ENCODE measurements at regions not wholly inside any gene's neighbourhood (a gene's known extent, or its start where the extent isn't known, plus 50 kb on each side); places are given as distances from the start of the nearest gene placed in this dataset.

DNA sequence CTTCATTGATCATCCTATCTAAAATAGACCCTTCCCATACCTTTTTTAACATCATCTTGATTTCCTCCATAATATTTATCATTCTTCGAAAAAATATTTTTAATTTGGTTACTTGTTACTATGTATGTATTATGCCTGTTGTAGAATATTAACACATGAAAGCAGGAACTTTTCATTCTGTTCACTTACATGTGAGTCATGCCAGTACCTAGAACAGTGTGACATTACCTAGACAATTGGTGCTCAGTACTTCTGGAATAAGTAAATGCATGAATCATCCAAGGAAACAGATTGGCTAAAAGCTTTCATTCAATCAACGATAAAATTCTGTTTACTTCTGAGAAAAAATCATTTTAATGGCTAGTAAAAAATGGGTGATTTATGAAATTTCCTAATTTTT, 76.4 kb downstream of the CXXC4 start:
- DNase-seq (ENCODE audit: low read depth): no peak

DNA sequence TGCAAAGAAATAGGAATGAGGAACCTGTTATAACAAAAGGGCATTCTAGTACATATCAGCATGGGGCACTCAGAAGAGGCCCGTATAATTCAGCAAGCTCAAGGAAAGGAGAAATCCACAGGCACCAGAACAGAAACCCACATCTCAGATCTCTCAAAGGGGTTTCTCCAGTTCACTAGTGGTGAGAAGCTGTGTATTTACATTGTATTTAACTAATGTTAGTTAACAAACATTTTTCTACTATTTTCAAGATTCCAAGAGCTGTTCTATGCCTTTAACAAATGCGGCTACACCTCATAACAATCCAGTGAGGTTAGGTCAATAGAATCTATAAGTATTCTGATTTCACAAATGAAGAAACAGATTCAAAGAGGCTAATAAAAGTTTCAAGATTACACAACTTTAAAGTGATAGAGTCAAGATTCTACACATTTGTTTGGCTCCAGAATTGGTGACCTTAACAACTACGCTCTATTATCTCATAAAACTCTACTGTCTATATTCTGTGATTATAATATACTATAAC, 77.3 kb downstream of the CXXC4 start:
- DNase-seq (ENCODE audit: low read depth): no peak

DNA sequence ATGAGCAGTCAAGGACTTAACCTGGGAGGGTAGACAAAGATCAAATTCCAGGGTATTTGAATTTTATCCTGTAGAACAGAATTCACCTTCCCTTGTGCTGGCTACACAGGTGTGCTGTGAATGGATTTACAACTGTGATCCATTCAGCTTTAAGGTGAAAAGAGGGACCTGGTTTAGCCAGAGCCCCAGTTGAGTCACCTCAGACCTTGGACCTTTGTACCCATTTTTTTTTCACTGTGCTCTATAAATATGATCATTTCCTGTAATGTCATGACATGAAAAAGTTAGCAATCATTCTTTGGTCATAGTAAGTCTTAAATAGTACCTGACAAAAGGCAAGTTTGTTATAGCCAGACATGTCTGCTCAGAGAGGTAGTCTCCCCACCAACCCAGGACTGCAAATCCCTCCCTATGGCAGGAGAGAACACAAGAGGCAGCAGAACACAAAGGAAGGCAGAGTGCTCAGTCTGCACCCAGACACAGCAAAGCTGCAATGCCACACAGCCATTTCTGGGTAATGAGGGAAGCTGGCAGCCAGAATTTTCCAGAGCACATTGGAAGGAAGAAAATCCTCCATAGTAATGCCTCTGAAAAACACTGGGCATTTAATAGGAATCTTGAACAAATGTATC, 77.9 kb downstream of the CXXC4 start:
- DNase-seq (ENCODE audit: low read depth): no peak

DNA sequence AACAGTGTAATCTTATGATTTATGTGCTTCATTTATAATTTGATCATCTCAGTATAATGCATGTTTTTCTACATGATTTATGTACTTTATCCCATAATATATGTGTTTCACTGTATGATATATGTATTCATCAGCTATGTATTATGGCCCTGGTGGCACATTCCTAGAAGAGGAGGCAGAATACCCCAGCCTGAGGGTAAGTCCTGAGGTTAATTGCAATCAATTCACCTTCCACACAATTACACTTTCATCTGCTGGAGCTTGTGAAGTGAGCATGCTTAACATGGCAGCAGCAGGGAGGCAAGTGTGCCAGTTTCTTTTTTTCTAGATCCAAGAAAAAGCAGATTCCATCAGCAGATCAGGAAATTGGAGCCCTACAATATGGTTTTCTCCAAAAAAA, 81.2 kb downstream of the CXXC4 start:
- DNase-seq (ENCODE audit: low read depth): no peak

DNA sequence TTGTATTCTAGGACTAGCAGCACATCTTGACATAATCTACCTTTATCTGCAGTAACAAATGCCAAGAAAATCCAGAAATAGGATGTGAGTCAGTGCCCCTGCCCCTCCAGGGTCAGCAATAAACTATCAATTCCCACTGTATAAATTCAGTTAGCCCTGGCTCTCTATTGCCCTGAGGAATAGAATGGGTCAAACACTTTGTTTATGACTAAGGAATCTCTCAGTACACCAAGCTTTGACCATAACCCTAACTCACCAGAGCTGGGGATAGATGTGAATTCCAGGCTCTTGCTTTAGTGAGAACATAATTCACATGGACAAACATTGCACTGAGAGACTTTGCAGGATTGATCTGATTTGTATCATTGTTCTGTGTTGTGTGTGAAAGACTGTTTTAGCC, 82.3 kb downstream of the CXXC4 start:
- no peak for DNase-seq (ENCODE audit: low read depth)

DNA sequence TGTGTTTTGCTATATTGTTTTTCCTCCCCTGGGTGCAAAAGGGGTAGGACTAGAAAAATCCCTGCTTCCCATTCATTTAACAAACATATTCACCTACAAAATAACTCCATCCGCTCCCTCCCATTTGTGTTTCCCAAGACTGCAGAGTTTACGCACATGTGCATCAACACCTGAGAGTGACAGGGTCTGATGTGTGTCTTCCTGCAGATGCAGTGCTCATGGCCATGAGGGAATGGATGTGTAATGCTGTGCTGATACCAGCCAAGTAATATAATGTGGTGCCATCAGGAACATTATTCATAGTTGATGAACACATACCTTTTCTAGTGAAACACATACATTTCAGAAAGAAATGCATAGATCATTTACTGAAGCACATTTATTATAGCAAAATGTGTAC, 83.2 kb downstream of the CXXC4 start:
- no peak for DNase-seq (ENCODE audit: low read depth)

DNA sequence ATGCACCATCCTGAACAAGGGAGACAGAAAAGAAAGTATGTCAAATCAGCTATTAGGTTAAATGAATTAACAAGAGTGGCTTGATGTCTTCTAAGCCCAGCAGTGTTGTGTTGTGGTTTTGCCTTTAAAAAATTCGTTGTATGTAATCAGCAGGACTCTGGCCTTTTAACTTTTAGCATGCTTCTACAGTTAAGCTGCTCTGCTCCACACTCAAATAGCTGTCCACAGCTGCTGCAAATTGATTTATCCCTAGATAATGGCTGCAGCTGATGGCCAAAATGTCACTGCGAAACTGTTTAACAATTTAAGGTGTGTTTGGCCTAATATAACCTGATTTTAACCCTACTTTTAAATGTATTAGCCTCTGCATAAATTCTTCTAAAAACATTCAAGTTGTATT, 85.8 kb downstream of the CXXC4 start:
- no peak for DNase-seq (ENCODE audit: low read depth)

DNA sequence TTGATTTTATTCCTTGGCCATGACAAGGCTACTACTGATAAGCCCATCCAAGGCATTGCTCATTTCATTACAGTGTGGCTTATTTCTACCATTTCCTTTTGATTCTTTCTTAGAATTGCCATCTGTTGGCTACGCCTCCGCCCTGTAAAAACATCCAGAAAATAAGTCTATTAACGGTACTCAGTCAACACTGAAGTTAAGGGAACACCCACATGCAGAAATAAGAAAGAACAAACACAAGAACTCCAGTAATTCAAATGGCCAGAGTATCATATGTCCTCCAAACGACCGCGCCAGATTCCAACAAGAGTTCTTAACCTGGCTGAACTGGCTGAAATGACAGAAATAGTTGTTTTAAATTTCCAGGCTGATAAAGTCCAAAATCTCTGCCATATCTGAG, 90.3 kb downstream of the CXXC4 start:
- DNase-seq (ENCODE audit: low read depth): no peak

DNA sequence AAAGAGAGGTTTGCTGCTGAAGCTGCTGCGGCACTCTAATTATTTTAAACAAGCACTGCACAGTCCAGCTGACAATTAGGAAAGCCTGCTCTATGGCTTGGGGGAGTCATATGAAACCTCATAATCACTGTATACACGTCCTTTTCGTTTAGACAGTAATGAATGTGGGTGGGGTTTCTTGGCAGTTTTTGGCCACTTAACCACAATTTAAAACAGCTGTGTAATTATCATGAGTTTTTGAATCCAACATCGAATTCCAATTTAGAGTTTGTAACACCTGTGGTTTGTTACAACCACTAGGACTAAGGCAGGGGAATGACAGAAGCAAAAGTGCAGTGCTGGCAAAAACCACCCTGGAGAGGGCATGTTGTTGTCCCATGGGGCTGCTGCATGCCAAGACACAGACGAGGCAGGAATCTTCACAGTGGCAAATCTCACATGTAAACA, 99.5 kb downstream of the CXXC4 start:
- DNase-seq (ENCODE audit: low read depth): no peak

DNA sequence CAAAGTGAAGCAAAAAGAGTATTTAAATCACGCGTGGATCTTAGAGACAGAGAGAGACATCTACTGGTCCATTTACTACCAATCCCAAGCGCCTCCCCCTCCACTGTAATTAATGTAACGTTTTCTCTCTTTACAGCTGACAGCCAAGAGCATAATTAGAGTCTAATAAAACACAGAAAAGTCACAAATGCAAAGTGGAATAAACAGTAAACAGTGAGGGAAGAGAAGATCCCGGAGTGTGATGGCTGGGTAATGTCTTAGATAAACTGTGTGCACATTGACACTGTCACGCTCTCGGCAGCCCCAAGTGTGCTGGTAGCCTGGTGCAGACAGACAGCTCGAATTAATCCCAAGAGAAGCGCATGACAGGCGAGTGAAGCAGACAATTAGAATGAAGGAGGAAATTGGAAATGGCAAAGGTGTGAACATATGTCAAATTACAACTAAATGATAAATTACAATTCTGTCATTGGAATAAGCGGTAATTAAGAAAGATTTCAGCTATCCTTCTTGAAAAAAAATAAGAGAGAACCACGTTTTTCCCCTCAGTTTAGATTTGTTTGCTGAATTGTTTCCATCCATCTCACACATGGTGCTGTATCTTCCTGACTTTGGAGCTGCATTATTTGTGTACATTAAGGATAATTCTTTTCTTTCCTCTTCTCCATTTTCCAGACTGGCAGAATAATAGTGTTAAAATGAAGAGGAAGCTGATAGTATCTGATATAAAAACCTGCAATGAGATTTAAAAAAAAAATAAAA, 100.1 kb downstream of the CXXC4 start:
- DNase-seq (ENCODE audit: low read depth): no peak

DNA sequence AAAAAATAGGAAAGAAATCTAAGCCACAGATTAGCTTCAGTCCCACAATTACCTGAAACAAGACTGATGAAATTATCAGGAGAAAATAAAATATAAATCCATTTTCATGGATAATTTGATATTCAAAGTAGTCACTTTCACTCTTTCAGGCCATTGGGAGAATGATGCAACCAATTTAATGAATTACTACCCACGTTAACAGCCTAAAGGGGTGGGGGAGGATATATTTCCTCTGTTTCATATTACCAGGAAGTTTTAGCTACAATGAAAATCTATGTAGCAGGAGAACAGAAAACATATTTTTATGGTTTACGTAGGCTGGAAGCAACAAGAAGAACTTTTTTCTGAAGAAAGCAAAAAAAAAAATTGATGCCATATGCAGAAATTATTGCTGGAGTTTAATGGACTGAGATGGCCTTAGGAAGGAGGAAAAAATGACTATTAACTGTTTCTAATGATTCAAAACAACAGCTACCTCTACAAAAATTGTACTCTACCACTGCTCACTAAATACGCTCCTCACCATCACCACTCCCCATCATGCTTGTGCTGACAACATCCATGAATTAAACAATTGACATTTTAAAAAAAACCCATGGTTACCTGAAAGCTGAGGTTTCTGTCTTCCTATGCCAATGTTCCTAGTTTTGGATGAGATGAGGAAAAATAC, 100.9 kb downstream of the CXXC4 start:
- no peak for DNase-seq (ENCODE audit: low read depth)

DNA sequence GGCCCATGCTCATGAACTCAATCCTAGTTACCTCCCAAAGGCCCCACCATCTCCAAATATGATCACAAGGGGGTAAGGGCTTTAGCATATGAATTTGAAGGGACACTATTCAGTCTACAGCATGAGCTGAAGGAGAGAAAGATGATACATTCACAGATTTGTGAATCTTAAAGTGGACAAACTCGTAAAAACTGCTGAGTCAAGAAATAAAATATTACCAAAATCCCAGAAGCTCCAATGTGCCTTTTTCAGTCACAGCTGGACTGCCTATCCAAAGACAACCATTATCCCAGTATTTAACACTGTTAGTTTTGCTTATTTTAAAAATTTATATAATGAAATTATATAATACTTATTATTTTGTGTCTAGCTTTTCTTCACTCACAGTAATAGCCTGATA, 109.0 kb downstream of the CXXC4 start:
- DNase-seq (ENCODE audit: low read depth): no peak

DNA sequence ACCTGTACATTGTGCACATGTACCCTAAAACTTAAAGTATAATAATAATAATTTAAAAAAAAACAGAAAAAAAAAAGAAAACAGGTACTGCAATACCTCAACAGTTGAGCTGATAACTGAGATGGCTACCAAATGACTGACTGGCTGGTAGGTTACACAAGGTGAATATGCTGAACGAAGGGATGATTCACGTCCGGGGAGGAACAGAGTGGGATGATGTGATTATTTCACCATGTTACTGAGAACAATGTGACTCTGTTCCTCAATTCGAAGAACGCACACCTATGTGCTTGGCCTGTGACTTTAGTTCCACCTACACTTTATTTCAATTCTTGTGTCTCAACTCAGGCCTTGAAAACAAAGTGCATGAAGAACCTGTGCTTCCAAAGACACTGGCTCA, 111.7 kb downstream of the CXXC4 start:
- no peak for DNase-seq (ENCODE audit: low read depth)

DNA sequence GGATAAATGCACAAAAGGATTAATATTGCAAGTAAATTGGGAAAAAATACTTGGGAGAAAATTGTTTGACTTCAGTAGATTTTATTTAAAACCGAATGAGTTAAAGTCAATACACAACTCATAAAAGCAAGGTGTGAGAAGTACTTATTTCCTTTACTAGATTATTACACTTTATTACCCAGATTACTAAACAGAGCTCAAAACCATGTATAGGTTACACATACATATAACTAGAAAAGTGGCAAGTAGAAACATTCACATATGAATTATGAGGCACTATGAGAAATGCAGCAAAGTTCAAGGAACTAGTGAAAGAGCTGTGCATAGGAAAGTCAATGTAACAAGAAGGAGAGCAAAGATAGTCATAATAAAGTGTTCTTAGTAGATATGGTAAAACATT, 113.0 kb downstream of the CXXC4 start:
- DNase-seq (ENCODE audit: low read depth): no peak

DNA sequence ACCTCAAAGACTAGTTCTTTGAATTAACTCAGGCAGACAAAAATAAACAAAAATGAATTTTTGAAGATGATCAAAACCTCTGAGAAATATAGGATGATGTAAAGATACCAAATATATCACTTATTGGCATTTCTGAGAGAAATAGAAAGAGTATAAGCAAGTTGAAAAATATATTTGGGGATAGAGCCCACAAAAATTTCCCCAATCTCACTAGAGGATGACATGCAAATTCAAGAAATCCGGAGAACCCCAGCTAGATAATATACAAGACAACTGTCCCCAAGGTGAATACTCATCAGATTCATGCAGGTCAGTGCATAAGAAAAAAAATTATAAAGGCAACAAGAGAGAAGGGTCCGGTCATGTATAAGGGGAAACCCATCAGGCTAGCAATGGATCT, 129.1 kb downstream of the CXXC4 start:
- no peak for DNase-seq (ENCODE audit: low read depth)

DNA sequence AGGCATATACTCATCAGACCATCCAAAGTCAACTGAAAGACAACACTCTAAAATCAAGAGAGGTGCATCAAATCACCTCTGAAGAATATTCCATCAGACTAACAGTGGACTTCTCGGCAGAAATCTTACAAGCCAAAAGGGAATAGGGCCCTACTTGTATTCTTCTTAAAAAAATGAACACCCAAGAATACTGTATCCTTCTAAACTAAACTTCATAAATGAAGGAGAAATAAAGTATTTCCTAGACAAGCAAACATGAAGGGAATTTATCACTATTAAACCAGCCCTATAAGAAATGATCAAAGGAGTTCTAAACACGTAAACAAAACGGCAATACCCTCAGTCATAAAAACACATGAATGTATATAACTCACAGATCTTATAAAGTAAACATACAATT, 141.2 kb downstream of the CXXC4 start:
- DNase-seq (ENCODE audit: low read depth): no peak

DNA sequence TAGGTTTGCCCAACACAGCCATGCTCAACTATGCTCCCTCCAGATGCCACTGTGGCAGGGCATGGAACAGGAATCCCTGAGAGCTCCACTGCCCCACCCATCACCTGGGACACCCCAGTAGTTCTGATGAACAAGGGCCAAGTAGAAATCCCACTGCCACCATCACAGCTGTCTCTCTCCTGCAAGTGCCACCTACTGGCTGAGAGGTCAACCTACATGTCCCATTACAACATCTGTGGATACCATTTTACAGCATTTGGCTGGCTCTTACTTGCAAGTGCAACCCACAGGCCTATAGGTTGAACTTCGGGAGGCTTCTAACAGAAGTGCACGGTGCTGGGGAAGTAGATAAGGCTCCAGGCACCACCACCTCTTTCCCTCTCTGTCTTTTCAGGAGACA, 142.5 kb downstream of the CXXC4 start:
- no peak for DNase-seq (ENCODE audit: low read depth)

DNA sequence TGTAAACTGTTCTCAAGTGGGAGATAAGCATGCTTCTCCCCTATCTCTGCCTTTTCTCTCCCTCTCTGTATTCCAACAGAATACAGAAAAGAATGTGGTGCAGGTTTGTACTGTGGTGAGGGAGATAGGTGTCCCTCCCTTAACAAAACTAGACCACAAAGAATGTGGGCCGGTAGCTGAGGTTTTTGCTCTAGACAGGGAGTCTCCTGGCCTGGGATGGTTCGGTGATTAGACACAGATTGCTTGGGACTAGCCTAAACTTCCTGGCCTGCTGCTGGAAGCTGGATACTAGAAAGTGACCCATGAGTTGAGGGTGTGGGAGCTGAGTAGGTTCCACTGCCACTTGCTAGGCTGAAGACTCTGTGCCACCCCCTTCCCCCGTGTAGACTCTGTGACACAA, 143.0 kb downstream of the CXXC4 start:
- no peak for DNase-seq (ENCODE audit: low read depth)

DNA sequence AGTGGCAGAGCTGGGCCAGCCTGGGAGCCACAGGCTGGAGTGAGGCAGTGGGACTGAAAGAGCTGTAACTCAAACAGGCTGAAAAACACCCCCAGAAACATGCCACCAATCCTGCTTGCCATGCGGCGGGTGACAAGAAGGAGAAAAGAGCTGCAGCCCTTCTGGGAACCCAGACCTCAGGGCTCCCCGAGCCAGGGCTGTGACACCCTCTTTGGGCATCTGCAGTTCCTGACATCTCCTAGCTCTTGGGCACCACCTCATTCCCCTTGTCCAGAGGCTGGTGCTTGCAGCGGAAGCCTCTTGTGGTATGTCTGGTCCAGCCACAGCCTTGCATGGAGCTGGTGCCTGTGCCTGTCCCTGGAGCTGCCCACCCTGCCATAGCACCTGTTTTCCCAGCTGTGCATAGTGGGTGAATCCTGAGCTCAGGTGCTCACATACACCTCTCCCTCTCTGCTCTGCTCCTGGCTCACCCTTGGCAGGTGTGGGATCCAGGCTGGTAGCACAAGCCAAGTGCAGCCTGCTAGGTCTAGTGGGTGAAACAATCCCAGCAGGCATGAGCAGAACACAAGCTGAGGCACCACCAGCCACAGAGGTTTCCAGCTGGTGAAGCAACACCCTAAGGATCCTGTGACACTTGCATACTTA, 149.0 kb downstream of the CXXC4 start:
- no peak for DNase-seq (ENCODE audit: low read depth)

DNA sequence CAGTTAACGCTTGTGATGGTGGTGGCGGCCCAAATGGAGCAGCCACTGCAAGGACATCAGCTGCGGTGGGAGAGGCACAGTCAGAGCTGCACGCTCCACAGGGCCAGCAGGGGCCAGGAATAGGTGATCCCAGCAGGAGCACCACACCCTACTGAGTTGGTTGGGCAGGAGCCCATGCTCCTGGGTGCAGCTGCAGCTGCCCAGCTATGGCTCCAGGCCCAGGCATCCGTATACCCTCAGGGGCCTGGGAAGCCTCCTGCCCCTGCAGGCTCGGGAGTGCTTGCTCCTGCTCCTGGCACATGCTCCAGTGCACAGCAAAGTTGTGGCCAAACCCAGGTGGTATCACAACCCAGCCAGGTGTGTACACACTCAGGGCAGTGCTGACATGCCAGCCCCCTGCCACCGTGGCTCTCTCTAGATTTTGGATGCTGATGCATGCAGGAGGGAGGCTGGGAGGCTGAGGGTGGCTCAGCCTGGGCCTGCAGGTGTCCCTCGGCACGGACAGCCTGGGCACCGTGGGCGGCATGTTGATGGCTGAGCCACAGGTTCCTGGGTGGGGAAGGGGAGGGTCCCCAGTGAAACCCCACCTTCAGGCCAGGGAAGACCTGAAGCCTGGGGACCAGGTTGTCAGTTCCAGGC, 150.2 kb downstream of the CXXC4 start:
- no peak for DNase-seq (ENCODE audit: low read depth)

DNA sequence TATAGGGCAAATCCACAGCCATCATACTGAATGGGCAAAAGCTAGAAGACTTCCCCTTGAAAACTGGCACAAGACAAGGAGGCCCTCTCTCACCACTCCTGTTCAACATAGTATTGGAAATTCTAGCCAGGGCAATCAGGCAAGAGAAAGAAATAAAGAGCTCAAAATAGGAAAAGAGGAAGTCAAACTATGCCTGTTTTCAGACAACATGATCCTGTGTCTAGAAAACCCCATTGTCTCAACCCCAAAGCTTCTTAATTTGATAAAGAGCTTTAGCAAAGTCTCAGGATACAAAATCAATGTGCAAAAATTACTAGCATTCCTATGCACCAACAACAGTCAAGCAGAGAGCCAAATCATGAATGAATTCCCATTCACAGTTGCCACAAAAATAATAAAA, 160.3 kb downstream of the CXXC4 start:
- DNase-seq (ENCODE audit: low read depth): no peak
